ENCODE measurements at regions not wholly inside any gene's neighbourhood (a gene's known extent, or its start where the extent isn't known, plus 50 kb on each side); places are given as distances from the start of the nearest gene placed in this dataset.

GRCh38 chr11:104319396-104319795, 155.4 kb upstream of the PDGFD start:
- POLR2A ChIA-PET: no interaction called here
- Histone ChIP-seq H3K9ac (ENCODE audit: insufficient read depth in 1 of 2, low read depth in 2 of 2, low read length in 2 of 2) (no peak overlapping the region), H3K9me3 (replicated peaks; ENCODE audit: control insufficient read depth, insufficient read depth, low read depth, low read length) (no peaks in the 10 kb centered on the region), H3K9me1 (ENCODE audit: control insufficient read depth, insufficient read depth, low read length) (no peaks in the 10 kb centered on the region), H2AFZ (ENCODE audit: low read depth, low read length) (no peak overlapping the region), H3K79me2 (ENCODE audit: control insufficient read depth, insufficient read depth, low read length) (no peaks in the 10 kb centered on the region), H4K20me1 (replicated peaks; ENCODE audit: control insufficient read depth, insufficient read depth, low read length) (no peaks in the 10 kb centered on the region), H3K4me2 (ENCODE audit: insufficient read depth, low read length) (no peak overlapping the region), H3K4me3 (no peak overlapping the region), H3K27me3 (ENCODE audit: control insufficient read depth in 2 of 2, insufficient read depth in 2 of 2, low read length in 2 of 2) (no peaks in the 10 kb centered on the region), H3K4me1 (replicated peaks in 1 of 2; ENCODE audit: control insufficient read depth in 2 of 2, insufficient read depth in 2 of 2, low read length in 2 of 2) (no peaks in the 10 kb centered on the region), H3K36me3 (ENCODE audit: control insufficient read depth, insufficient read depth, low read length) (no peaks in the 10 kb centered on the region), H3K27ac (ENCODE audit: extremely low read depth, low read depth, low read length) (no peak overlapping the region)
- CTCF ChIA-PET (ENCODE audit: low intra/inter-chr PET ratio): no interaction called here
- no peak for DNase-seq (ENCODE audit: extremely low read depth in 1 of 4, low spot score in 3 of 4)
- FAIRE-seq: no peak
- BruUV-seq (replicated peaks): no TSS peak
- no peak for ATAC-seq
- WGBS (ENCODE audit: insufficient coverage, low coverage, missing lambda C conversion rate): 0% methylated on average over 4 of the region's 4 CpGs
- intact Hi-C loops (cut with micrococcal nuclease): no loop called here
- in situ Hi-C loops (cut with MboI): no loop called here
- TF ChIP-seq ZNF449 (CRISPR knock-in tag; IDR thresholded peaks at IDR 0.05) (no peak), SMAD3 (CRISPR knock-in tag; conservative IDR thresholded peaks at IDR 0.05) (no peak), TRIM28 (IDR thresholded peaks at IDR 0.05) (no peak), IRF1 (CRISPR knock-in tag; IDR thresholded peaks at IDR 0.05; ENCODE audit: borderline replicate concordance) (no peak), BCOR (IDR thresholded peaks at IDR 0.05) (no peak), RAD21 (CRISPR knock-in tag; conservative IDR thresholded peaks at IDR 0.05 in 1 of 2, IDR thresholded peaks at IDR 0.05 in 1 of 2) (no peak), RB1 (IDR thresholded peaks at IDR 0.05; ENCODE audit: low read depth) (no peak), POU5F1 (IDR thresholded peaks at IDR 0.05; ENCODE audit: borderline replicate concordance, low read depth, low read length, partially characterized antibody) (no peak), MTA3 (IDR thresholded peaks at IDR 0.05; ENCODE audit: borderline replicate concordance) (no peak), HDAC2 (IDR thresholded peaks at IDR 0.05) (no peak), HDAC3 (IDR thresholded peaks at IDR 0.05; ENCODE audit: borderline replicate concordance, partially characterized antibody) (no peak), MCM3 (IDR thresholded peaks at IDR 0.05) (no peak), NCOR1 (IDR thresholded peaks at IDR 0.05) (no peak)
- TF ChIP-seq, protein P1, sequence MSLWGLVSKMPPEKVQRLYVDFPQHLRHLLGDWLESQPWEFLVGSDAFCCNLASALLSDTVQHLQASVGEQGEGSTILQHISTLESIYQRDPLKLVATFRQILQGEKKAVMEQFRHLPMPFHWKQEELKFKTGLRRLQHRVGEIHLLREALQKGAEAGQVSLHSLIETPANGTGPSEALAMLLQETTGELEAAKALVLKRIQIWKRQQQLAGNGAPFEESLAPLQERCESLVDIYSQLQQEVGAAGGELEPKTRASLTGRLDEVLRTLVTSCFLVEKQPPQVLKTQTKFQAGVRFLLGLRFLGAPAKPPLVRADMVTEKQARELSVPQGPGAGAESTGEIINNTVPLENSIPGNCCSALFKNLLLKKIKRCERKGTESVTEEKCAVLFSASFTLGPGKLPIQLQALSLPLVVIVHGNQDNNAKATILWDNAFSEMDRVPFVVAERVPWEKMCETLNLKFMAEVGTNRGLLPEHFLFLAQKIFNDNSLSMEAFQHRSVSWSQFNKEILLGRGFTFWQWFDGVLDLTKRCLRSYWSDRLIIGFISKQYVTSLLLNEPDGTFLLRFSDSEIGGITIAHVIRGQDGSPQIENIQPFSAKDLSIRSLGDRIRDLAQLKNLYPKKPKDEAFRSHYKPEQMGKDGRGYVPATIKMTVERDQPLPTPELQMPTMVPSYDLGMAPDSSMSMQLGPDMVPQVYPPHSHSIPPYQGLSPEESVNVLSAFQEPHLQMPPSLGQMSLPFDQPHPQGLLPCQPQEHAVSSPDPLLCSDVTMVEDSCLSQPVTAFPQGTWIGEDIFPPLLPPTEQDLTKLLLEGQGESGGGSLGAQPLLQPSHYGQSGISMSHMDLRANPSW (CRISPR knock-in tag; IDR thresholded peaks at IDR 0.05): no peak

Measured in K562 (cell line).